ENCODE measurements at regions not wholly inside any gene's neighbourhood (a gene's known extent, or its start where the extent isn't known, plus 50 kb on each side); places are given as distances from the start of the nearest gene placed in this dataset.

DNA sequence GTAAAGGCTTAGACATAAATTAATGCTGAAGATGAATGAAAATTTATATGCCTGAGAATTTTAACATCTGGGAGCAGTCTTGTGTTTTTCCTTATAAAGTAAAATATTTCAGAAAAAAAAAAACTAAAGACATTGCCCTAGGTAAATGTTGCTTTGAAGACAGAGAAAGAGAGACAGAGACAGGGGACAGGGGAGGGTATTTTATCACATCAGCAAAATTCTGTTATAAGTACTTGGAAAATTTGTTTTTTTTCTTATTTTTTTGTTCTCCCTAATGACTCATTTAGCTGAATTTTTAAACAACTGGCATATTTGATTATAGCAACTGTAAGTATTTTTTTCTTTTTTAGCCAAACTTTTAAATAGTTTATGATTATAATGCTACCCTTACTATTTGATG, 1540.6 kb upstream of the GBE1 start:
- Mint-ChIP-seq H3K27ac (ENCODE audit: low read depth, unreplicated experiment) (no peak overlapping the region), H3K27me3 (ENCODE audit: insufficient read depth, unreplicated experiment) (no peaks in the 10 kb centered on the region), H3K36me3 (ENCODE audit: insufficient read depth, unreplicated experiment) (no peaks in the 10 kb centered on the region), H3K9me3 (ENCODE audit: unreplicated experiment) (no peaks in the 10 kb centered on the region), H3K4me1 (ENCODE audit: insufficient read depth, unreplicated experiment) (no peaks in the 10 kb centered on the region), H3K4me3 (ENCODE audit: unreplicated experiment) (no peak overlapping the region)
- CTCF ChIA-PET = interaction anchor here (0.5 kb wide), 1 partner anchor 206 kb away, joined by 4 read pairs; no protein-coding TSS in a partner anchor
- TF ChIP-seq, protein P1, sequence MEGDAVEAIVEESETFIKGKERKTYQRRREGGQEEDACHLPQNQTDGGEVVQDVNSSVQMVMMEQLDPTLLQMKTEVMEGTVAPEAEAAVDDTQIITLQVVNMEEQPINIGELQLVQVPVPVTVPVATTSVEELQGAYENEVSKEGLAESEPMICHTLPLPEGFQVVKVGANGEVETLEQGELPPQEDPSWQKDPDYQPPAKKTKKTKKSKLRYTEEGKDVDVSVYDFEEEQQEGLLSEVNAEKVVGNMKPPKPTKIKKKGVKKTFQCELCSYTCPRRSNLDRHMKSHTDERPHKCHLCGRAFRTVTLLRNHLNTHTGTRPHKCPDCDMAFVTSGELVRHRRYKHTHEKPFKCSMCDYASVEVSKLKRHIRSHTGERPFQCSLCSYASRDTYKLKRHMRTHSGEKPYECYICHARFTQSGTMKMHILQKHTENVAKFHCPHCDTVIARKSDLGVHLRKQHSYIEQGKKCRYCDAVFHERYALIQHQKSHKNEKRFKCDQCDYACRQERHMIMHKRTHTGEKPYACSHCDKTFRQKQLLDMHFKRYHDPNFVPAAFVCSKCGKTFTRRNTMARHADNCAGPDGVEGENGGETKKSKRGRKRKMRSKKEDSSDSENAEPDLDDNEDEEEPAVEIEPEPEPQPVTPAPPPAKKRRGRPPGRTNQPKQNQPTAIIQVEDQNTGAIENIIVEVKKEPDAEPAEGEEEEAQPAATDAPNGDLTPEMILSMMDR (IDR thresholded peaks at IDR 0.05; ENCODE audit: unreplicated experiment) = no peak
- POLR2A ChIA-PET = interaction anchor here (0.6 kb wide), 1 partner anchor 122 kb away, joined by 3 read pairs; no protein-coding TSS in a partner anchor
- BruUV-seq (replicated peaks) = no TSS peak
- DNase-seq (ENCODE audit: unreplicated experiment) = no peak
- intact Hi-C loops (cut with micrococcal nuclease) = no loop called here

DNA sequence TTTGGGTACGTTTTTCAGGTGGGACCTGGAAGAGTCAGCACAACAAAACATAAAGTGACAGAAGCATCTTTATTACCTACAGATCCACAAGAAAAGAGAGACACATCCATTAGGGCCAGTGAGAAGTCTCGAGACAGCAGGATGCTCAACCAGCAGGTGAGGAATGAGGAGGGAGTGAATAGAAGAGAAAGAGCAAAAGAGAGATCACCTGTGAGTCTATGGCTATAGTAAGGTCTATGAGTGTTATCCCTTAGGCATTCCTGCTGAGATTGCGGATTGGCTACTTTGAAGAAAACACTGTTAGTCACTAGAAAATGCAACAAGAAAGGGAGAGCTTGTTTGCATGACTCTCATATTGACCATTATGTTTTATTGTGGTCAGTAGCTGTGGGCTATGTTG, 1556.2 kb upstream of the GBE1 start:
- POLR2A ChIA-PET = no interaction called here
- no peak for DNase-seq (ENCODE audit: unreplicated experiment)
- intact Hi-C loops (cut with micrococcal nuclease) = no loop called here
- Mint-ChIP-seq H3K4me1 (ENCODE audit: insufficient read depth, unreplicated experiment) (peaks cover 3% of the 10 kb centered on the region), H3K36me3 (ENCODE audit: insufficient read depth, unreplicated experiment) (no peaks in the 10 kb centered on the region), H3K9me3 (ENCODE audit: unreplicated experiment) (peaks cover 1% of the 10 kb centered on the region), H3K27me3 (ENCODE audit: insufficient read depth, unreplicated experiment) (no peaks in the 10 kb centered on the region), H3K27ac (ENCODE audit: low read depth, unreplicated experiment) (no peak overlapping the region), H3K4me3 (ENCODE audit: unreplicated experiment) (no peak overlapping the region)
- CTCF ChIA-PET = interaction anchor here (0.7 kb wide), 1 partner anchor 31 kb away, joined by 4 read pairs; no protein-coding TSS in a partner anchor
- TF ChIP-seq, protein P1 (IDR thresholded peaks at IDR 0.05; ENCODE audit: unreplicated experiment) = no peak
- no TSS peak for BruUV-seq (replicated peaks)

GRCh38 chr3:83320726-83321125, 1559.3 kb upstream of the GBE1 start:
- Mint-ChIP-seq H3K9me3 (ENCODE audit: unreplicated experiment) (no peaks in the 10 kb centered on the region), H3K4me3 (ENCODE audit: unreplicated experiment) (no peak overlapping the region), H3K4me1 (ENCODE audit: insufficient read depth, unreplicated experiment) (no peaks in the 10 kb centered on the region), H3K36me3 (ENCODE audit: insufficient read depth, unreplicated experiment) (no peaks in the 10 kb centered on the region), H3K27me3 (ENCODE audit: insufficient read depth, unreplicated experiment) (no peaks in the 10 kb centered on the region), H3K27ac (ENCODE audit: low read depth, unreplicated experiment) (no peak overlapping the region)
- no peak for DNase-seq (ENCODE audit: unreplicated experiment)
- TF ChIP-seq, protein P1 (IDR thresholded peaks at IDR 0.05; ENCODE audit: unreplicated experiment) = no peak
- no TSS peak for BruUV-seq (replicated peaks)
- intact Hi-C loops (cut with micrococcal nuclease) = no loop called here
- CTCF ChIA-PET = interaction anchor here (0.7 kb wide), 2 partner anchors 72 to 196 kb away, joined by 3 read pairs; no protein-coding TSS in a partner anchor
- POLR2A ChIA-PET = no interaction called here

GRCh38 chr3:83321457-83321856, 1560.0 kb upstream of the GBE1 start:
- no peak for DNase-seq (ENCODE audit: unreplicated experiment)
- TF ChIP-seq, protein P1 (IDR thresholded peaks at IDR 0.05; ENCODE audit: unreplicated experiment) = no peak
- Mint-ChIP-seq H3K36me3 (ENCODE audit: insufficient read depth, unreplicated experiment) (no peaks in the 10 kb centered on the region), H3K27me3 (ENCODE audit: insufficient read depth, unreplicated experiment) (no peaks in the 10 kb centered on the region), H3K9me3 (ENCODE audit: unreplicated experiment) (no peaks in the 10 kb centered on the region), H3K4me1 (ENCODE audit: insufficient read depth, unreplicated experiment) (no peaks in the 10 kb centered on the region), H3K27ac (ENCODE audit: low read depth, unreplicated experiment) (no peak overlapping the region), H3K4me3 (ENCODE audit: unreplicated experiment) (no peak overlapping the region)
- CTCF ChIA-PET = no interaction called here
- no TSS peak for BruUV-seq (replicated peaks)
- intact Hi-C loops (cut with micrococcal nuclease) = no loop called here
- POLR2A ChIA-PET = no interaction called here

All from MCF 10A (cell line).